Calu3 (cell line): ENCODE measurements at regions not wholly inside any gene's neighbourhood (a gene's known extent, or its start where the extent isn't known, plus 50 kb on each side); places are given as distances from the start of the nearest gene placed in this dataset.
"Not testable (repeated sequence)": the region's sequence is repeated elsewhere in the genome, so short reads cannot be mapped to it uniquely, and the experiment has no call there.

Experiments
- BruUV-seq: library from RNA; stranded (reverse); fragments of 400-500 nt; replicated peaks from 2 replicates; lab custom pipeline; 2021; lab: Mats Ljungman, UMichigan
- CTCF ChIA-PET: fragments of 300-600 bp; sonication (Branson Sonifier 250); formaldehyde crosslinking; loops from one replicate; lab custom pipeline; 2022; ENCODE audit warnings: antibody characterized with exemption; lab: Charles Lee
- DNase-seq: peaks from one replicate; pipeline ENCODE4 v3.0.0; 2022
- H3K27ac Mint-ChIP-seq: one replicate; pipeline ENCODE4 v1.8.0; 2022; ENCODE audit warnings: mixed read lengths; ENCODE audit not compliant: unreplicated experiment
- H3K27me3 Mint-ChIP-seq: one replicate; pipeline ENCODE4 v1.8.0; 2022; ENCODE audit warnings: mixed read lengths; ENCODE audit not compliant: unreplicated experiment
- H3K36me3 Mint-ChIP-seq: one replicate; pipeline ENCODE4 v1.8.0; 2022; ENCODE audit warnings: mild to moderate bottlenecking, moderate library complexity, mixed read lengths; ENCODE audit not compliant: insufficient read depth, unreplicated experiment
- H3K4me1 Mint-ChIP-seq: one replicate; pipeline ENCODE4 v1.8.0; 2022; ENCODE audit warnings: mild to moderate bottlenecking, low read depth, mixed read lengths; ENCODE audit not compliant: unreplicated experiment
- H3K4me3 Mint-ChIP-seq: one replicate; pipeline ENCODE4 v1.8.0; 2022; ENCODE audit warnings: mild to moderate bottlenecking, low read depth, moderate library complexity, mixed read lengths; ENCODE audit not compliant: unreplicated experiment
- H3K9me3 Mint-ChIP-seq: one replicate; pipeline ENCODE4 v1.8.0; 2022; ENCODE audit warnings: low read depth, mixed read lengths; ENCODE audit not compliant: unreplicated experiment
- CTCF ChIP-seq: fragments of 200-600 bp; IDR thresholded peaks from one replicate; pipeline ENCODE4 v1.8.0; 2022; ENCODE audit warnings: antibody characterized with exemption; ENCODE audit not compliant: unreplicated experiment
- intact Hi-C: fragments of 100-400 bp; cut with micrococcal nuclease; formaldehyde crosslinking; loops from one replicate; pipeline ENCODE4 v1.10.0; 2022; ENCODE audit not compliant: unreplicated experiment

GRCh38 chr5:121429761-121430160 lies 421.9 kb upstream of the FTMT start:
- no peaks in the 10 kb centered on the region for H3K9me3 Mint-ChIP-seq
- DNase-seq = no peak
- BruUV-seq = no TSS peak

GRCh38 chr5:121430538-121430937 lies 421.1 kb upstream of the FTMT start:
- no peak for DNase-seq
- H3K9me3 Mint-ChIP-seq = no peaks in the 10 kb centered on the region

More at GRCh38 chr5:121429761-121430160, 421.9 kb upstream of the FTMT start:
- Mint-ChIP-seq H3K4me1 (no peaks in the 10 kb centered on the region), H3K27me3 (no peaks in the 10 kb centered on the region), H3K4me3 (no peak overlapping the region), H3K27ac (no peak overlapping the region), H3K36me3 (no peaks in the 10 kb centered on the region)
- CTCF ChIA-PET = no interaction called here
- TF ChIP-seq CTCF = no peak
- intact Hi-C loops = no loop called here

GRCh38 chr5:121445511-121445910 lies 406.2 kb upstream of the FTMT start:
- intact Hi-C loops = no loop called here
- no peaks in the 10 kb centered on the region for H3K27me3 Mint-ChIP-seq
- no peak for DNase-seq
- peaks cover 7% of the 10 kb centered on the region for H3K9me3 Mint-ChIP-seq
- BruUV-seq = no TSS peak
- TF ChIP-seq CTCF = no peak
- no peaks in the 10 kb centered on the region for H3K36me3 Mint-ChIP-seq
- H3K4me3 Mint-ChIP-seq = no peak overlapping the region
- no peak overlapping the region for H3K27ac Mint-ChIP-seq
- no peaks in the 10 kb centered on the region for H3K4me1 Mint-ChIP-seq
- CTCF ChIA-PET = no interaction called here

More at GRCh38 chr5:121430538-121430937, 421.1 kb upstream of the FTMT start:
- Mint-ChIP-seq H3K36me3 (no peaks in the 10 kb centered on the region), H3K4me3 (no peak overlapping the region), H3K4me1 (no peaks in the 10 kb centered on the region), H3K27ac (no peak overlapping the region), H3K27me3 (no peaks in the 10 kb centered on the region)
- intact Hi-C loops = no loop called here
- no TSS peak for BruUV-seq
- CTCF ChIA-PET = no interaction called here
- TF ChIP-seq CTCF = no peak

- Mint-ChIP-seq H3K27me3 (no peaks in the 10 kb centered on the region), H3K4me1 (no peaks in the 10 kb centered on the region), H3K27ac (no peak overlapping the region), H3K9me3 (no peaks in the 10 kb centered on the region), H3K36me3 (no peaks in the 10 kb centered on the region), H3K4me3 (no peak overlapping the region)
- no peak for TF ChIP-seq CTCF
- DNase-seq = no peak
- no TSS peak for BruUV-seq
- intact Hi-C loops = no loop called here
- CTCF ChIA-PET = interaction anchor here (0.6 to 0.7 kb wide), 2 partner anchors 13 to 60 kb away, joined by 3 to 5 read pairs; no protein-coding TSS in a partner anchor
These were observed 389.2 kb upstream of the FTMT start for GRCh38 chr5:121462441-121462840.

GRCh38 chr5:121471222-121471621 lies 380.5 kb upstream of the FTMT start:
- H3K4me1 Mint-ChIP-seq, H3K9me3 Mint-ChIP-seq, H3K4me3 Mint-ChIP-seq, H3K27ac Mint-ChIP-seq, H3K27me3 Mint-ChIP-seq, DNase-seq, H3K36me3 Mint-ChIP-seq, intact Hi-C loops, BruUV-seq, CTCF ChIA-PET: not testable (repeated sequence)
